ENCODE measurements at regions not wholly inside any gene's neighbourhood (a gene's known extent, or its start where the extent isn't known, plus 50 kb on each side); places are given as distances from the start of the nearest gene placed in this dataset.
A peak's percentile ranks its signal among the peaks of the same experiment; 100 is the strongest.
"Not testable (repeated sequence)": the region's sequence is repeated elsewhere in the genome, so short reads cannot be mapped to it uniquely, and the experiment has no call there.

DNA sequence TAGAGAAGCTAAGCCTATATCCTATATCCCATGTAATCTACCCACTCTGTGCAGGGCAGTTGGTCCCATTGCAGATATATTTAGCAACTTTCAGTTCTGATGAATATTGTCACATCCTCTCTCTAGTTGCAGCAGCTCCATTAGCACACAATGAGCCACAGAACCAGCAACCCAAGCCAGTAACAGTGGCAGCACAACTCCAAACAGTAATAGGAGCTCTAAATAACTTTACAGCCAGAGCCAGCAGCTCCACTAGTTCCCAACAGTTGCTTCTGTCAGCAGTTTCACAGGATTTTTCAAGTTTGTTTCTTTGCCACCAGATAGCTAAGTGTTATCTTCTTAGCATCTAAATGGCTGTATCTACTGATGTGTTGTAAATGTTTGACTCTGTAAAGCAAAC, 490.8 kb downstream of the HTR1B start:
- Histone ChIP-seq H3K36me3 (ENCODE audit: control insufficient read depth in 3 of 3, insufficient read depth in 3 of 3, low read length in 3 of 3) (no peaks in the 10 kb centered on the region), H3K9ac (ENCODE audit: low read depth in 1 of 3, low read length in 3 of 3) (no peak overlapping the region), H3K4me3 (ENCODE audit: low read length in 3 of 3) (no peak overlapping the region), H3K4me1 (ENCODE audit: control insufficient read depth in 3 of 3, insufficient read depth in 3 of 3, low read length in 3 of 3) (no peaks in the 10 kb centered on the region), H3K27ac (ENCODE audit: low read depth, low read length) (no peak overlapping the region), H3K27me3 (ENCODE audit: control insufficient read depth in 3 of 3, insufficient read depth in 3 of 3, low read length in 3 of 3) (no peaks in the 10 kb centered on the region), H3K9me3 (ENCODE audit: control insufficient read depth in 3 of 3, low read length in 3 of 3) (no peaks in the 10 kb centered on the region)

DNA sequence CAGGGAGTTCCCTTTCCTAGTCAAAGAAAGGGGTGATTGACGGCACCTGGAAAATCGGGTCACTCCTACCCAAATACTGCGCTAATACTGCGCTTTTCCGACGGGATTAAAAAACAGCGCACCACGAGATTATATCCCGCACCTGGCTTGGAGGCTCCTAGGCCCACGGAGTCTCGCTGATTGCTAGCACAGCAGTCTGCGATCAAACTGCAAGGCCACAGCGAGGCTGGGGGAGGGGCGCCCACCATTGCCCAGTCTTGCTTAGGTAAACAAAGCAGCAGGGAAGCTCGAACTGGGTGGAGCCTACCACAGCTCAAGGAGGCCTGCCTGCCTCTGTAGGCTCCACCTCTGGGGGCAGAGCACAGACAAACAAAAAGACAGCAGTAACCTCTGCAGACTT, 504.1 kb downstream of the HTR1B start:
- not testable (repeated sequence) for H3K36me3 ChIP-seq (ENCODE audit: control insufficient read depth in 3 of 3, insufficient read depth in 3 of 3, low read length in 3 of 3); H3K27me3 ChIP-seq (ENCODE audit: control insufficient read depth in 3 of 3, insufficient read depth in 3 of 3, low read length in 3 of 3); H3K9ac ChIP-seq (ENCODE audit: low read depth in 1 of 3, low read length in 3 of 3); H3K9me3 ChIP-seq (ENCODE audit: control insufficient read depth in 3 of 3, low read length in 3 of 3); H3K4me1 ChIP-seq (ENCODE audit: control insufficient read depth in 3 of 3, insufficient read depth in 3 of 3, low read length in 3 of 3); H3K4me3 ChIP-seq (ENCODE audit: low read length in 3 of 3); H3K27ac ChIP-seq (ENCODE audit: low read depth, low read length)

DNA sequence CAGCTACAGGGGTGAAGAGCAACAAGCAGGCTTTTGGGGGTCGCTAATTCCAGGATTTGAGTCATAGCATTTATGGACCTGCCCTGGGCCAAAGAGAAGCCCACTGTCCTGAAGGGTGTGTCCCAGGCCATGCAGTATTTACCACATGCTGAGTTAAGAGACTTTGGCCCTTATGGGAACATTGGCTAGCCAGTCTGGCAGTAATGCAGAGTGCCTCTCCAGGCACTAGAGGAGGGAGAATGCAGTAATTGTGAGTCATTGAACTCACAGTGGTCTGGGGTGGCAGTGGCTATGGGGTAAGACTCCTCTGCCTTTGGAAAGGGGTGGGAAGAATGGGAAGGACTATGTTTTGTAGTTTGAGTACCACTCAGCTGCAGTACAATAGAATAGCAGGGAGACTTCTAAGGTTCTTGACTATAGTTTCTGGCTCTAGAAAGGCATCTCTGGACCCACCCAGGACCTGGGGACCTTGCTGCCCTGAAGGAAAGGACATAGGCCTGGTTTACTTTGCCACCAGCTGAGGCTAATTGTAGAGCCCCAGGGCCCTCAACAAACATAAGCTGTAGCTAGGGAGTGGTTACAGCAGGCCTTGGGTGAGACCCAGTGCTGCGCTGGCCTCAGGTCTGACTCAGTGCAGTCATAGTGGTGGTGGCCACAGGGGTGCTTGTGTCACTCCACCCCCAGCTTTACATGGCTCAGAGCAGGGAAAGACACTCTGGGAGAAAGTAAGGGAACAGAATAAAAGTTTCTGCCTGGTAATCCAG, 520.9 kb downstream of the HTR1B start:
- no peaks in the 10 kb centered on the region for H3K4me1 ChIP-seq (ENCODE audit: control insufficient read depth in 3 of 3, insufficient read depth in 3 of 3, low read length in 3 of 3)
- peaks cover 0 to 3% (median 0%) of the 10 kb centered on the region in 3 donors for H3K9me3 ChIP-seq (ENCODE audit: control insufficient read depth in 3 of 3, low read length in 3 of 3)
- H3K9ac ChIP-seq (ENCODE audit: low read depth in 1 of 3, low read length in 3 of 3): no peak overlapping the region
- no peak overlapping the region for H3K4me3 ChIP-seq (ENCODE audit: low read length in 3 of 3)
- H3K27ac ChIP-seq (ENCODE audit: low read depth, low read length): no peak overlapping the region
- no peaks in the 10 kb centered on the region for H3K36me3 ChIP-seq (ENCODE audit: control insufficient read depth in 3 of 3, insufficient read depth in 3 of 3, low read length in 3 of 3)
- no peaks in the 10 kb centered on the region for H3K27me3 ChIP-seq (ENCODE audit: control insufficient read depth in 3 of 3, insufficient read depth in 3 of 3, low read length in 3 of 3)

DNA sequence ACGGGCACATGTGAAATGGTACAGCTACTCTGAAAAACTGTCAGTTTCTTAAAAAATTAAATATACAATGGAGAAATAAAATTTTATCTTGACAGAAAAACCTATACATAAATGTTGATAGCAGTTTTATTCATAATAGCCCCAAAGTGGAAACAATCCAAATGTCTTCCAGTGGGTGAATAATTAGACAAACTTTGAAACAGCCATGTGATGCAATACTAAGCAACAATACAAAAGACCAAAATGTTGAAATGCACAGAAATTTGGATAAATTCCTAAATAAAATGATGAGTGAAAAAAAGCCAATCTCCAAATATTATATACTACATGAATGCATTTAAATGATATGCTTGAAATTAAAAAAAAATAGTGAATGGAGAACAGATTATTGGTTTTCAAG, 523.1 kb downstream of the HTR1B start:
- no peaks in the 10 kb centered on the region for H3K36me3 ChIP-seq (ENCODE audit: control insufficient read depth in 3 of 3, insufficient read depth in 3 of 3, low read length in 3 of 3)
- no peak overlapping the region for H3K27ac ChIP-seq (ENCODE audit: low read depth, low read length)
- H3K27me3 ChIP-seq (ENCODE audit: control insufficient read depth in 3 of 3, insufficient read depth in 3 of 3, low read length in 3 of 3): no peaks in the 10 kb centered on the region
- peaks cover 0 to 3% (median 0%) of the 10 kb centered on the region in 3 donors for H3K9me3 ChIP-seq (ENCODE audit: control insufficient read depth in 3 of 3, low read length in 3 of 3)
- no peak overlapping the region for H3K9ac ChIP-seq (ENCODE audit: low read depth in 1 of 3, low read length in 3 of 3)
- H3K4me1 ChIP-seq (ENCODE audit: control insufficient read depth in 3 of 3, insufficient read depth in 3 of 3, low read length in 3 of 3): no peaks in the 10 kb centered on the region
- no peak overlapping the region for H3K4me3 ChIP-seq (ENCODE audit: low read length in 3 of 3)

DNA sequence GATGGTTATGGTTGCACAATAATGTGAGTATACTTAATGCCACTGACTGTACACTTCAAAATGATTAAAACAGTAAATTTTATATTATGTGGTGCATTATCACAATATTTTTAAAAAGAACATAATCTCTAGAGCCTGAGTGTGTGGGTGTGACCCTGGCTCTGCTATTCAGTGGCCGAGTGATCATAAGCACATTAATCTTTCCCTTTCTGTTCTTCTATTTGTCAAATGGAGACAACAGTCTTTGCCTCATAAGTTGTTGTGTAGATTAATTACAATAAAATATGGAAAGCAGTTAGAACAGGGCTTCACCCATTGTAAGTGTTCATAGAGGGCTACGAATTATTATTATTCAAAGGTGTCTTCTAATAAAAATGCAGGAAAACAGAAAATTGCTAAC, 548.6 kb downstream of the HTR1B start:
- Histone ChIP-seq H3K27ac (ENCODE audit: low read depth, low read length) (no peak overlapping the region), H3K9ac (ENCODE audit: low read depth in 1 of 3, low read length in 3 of 3) (no peak overlapping the region), H3K4me3 (ENCODE audit: low read length in 3 of 3) (no peak overlapping the region), H3K9me3 (ENCODE audit: control insufficient read depth in 3 of 3, low read length in 3 of 3) (no peaks in the 10 kb centered on the region), H3K4me1 (ENCODE audit: control insufficient read depth in 3 of 3, insufficient read depth in 3 of 3, low read length in 3 of 3) (no peaks in the 10 kb centered on the region), H3K36me3 (ENCODE audit: control insufficient read depth in 3 of 3, insufficient read depth in 3 of 3, low read length in 3 of 3) (no peaks in the 10 kb centered on the region), H3K27me3 (ENCODE audit: control insufficient read depth in 3 of 3, insufficient read depth in 3 of 3, low read length in 3 of 3) (no peaks in the 10 kb centered on the region)

DNA sequence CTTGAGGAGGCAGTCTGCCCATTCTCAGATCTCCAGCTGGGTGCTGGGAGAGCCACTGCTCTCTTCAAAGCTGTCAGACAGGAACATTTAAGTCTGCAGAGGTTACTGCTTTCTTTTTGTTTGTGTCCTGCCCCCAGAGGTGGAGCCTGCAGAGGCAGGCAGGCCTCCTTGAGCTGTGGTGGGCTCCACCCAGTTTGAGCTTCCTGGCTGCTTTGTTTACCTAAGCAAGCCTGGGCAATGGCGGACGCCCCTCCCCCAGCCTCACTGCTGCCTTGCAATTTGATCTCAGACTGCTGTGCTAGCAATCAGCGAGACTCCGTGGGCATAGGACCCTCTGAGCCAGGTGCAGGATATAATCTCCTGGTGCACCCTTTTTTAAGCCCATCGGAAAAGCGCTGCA, 557.8 kb downstream of the HTR1B start:
- not testable (repeated sequence) for H3K27ac ChIP-seq (ENCODE audit: low read depth, low read length); H3K4me1 ChIP-seq (ENCODE audit: control insufficient read depth in 3 of 3, insufficient read depth in 3 of 3, low read length in 3 of 3); H3K9me3 ChIP-seq (ENCODE audit: control insufficient read depth in 3 of 3, low read length in 3 of 3); H3K9ac ChIP-seq (ENCODE audit: low read depth in 1 of 3, low read length in 3 of 3); H3K4me3 ChIP-seq (ENCODE audit: low read length in 3 of 3); H3K27me3 ChIP-seq (ENCODE audit: control insufficient read depth in 3 of 3, insufficient read depth in 3 of 3, low read length in 3 of 3); H3K36me3 ChIP-seq (ENCODE audit: control insufficient read depth in 3 of 3, insufficient read depth in 3 of 3, low read length in 3 of 3)

DNA sequence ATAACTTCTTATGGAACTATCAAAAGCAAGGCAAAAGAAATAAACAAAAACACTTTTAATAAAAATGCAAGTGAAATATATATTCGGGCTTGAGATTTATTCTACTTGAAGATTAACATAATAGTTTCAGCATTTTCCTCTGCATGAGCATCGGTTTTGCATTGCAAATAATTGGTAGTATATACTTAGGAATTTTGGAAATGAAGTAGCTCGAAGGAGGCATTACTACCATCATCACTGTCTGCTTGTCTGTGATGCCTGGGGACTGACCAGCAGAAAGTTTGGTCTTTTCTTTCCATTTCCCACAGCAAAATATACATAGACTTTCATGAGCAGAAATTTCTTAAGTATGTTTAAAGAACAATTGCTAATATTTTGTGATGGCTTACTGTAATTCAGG, 570.7 kb downstream of the HTR1B start:
- Histone ChIP-seq H3K4me3 (ENCODE audit: low read length in 3 of 3) (no peak overlapping the region), H3K9me3 (ENCODE audit: control insufficient read depth in 3 of 3, low read length in 3 of 3) (peaks cover 0 to 4% (median 0%) of the 10 kb centered on the region in 3 donors), H3K36me3 (ENCODE audit: control insufficient read depth in 3 of 3, insufficient read depth in 3 of 3, low read length in 3 of 3) (no peaks in the 10 kb centered on the region), H3K9ac (ENCODE audit: low read depth in 1 of 3, low read length in 3 of 3) (no peak overlapping the region), H3K27ac (ENCODE audit: low read depth, low read length) (no peak overlapping the region), H3K27me3 (ENCODE audit: control insufficient read depth in 3 of 3, insufficient read depth in 3 of 3, low read length in 3 of 3) (no peaks in the 10 kb centered on the region), H3K4me1 (ENCODE audit: control insufficient read depth in 3 of 3, insufficient read depth in 3 of 3, low read length in 3 of 3) (no peaks in the 10 kb centered on the region)

DNA sequence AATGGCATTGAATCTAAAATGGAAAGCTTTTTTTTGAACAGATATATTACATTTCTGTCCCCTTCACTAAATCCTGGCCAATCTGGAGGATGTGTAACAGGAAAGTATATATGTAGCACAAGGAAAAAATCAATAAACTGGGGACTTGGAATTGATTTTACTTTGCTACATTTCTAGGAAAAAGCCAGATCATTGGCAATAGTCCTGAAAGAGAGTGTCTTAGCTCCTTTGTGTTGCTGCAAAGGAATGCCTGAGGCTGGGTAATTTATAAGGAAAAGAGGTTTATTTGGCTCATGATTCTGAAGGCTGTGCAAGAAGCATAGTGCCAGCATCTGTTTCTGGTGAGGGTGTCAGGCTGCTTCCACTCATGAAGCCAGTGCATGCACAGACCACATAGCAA, 574.9 kb downstream of the HTR1B start:
- Histone ChIP-seq H3K9me3 (ENCODE audit: control insufficient read depth in 3 of 3, low read length in 3 of 3) (no peaks in the 10 kb centered on the region), H3K36me3 (ENCODE audit: control insufficient read depth in 3 of 3, insufficient read depth in 3 of 3, low read length in 3 of 3) (no peaks in the 10 kb centered on the region), H3K9ac (ENCODE audit: low read depth in 1 of 3, low read length in 3 of 3) (no peak overlapping the region), H3K27ac (ENCODE audit: low read depth, low read length) (no peak overlapping the region), H3K27me3 (ENCODE audit: control insufficient read depth in 3 of 3, insufficient read depth in 3 of 3, low read length in 3 of 3) (no peaks in the 10 kb centered on the region), H3K4me1 (ENCODE audit: control insufficient read depth in 3 of 3, insufficient read depth in 3 of 3, low read length in 3 of 3) (peaks cover 3 to 5% (median 3%) of the 10 kb centered on the region in 3 donors), H3K4me3 (ENCODE audit: low read length in 3 of 3) (no peak overlapping the region)

DNA sequence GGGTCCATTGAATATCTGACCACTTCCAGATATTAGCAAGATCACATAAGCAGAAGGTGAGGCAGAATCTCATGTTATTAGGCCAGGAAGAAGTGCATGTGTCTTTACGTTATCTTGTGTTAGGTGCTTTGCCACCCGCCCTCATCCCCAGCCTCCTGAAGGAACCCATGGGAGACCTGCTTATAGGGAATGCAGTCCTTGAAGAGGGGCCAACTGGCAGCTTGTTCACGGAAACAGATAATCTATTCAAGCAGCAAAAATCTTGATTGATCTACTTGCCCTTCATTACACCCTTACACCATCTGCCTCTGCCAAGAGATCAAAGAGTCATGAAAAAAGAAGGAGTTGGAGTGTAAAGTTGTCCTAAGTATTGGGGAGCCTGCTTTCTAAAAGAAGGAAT, 576.4 kb downstream of the HTR1B start:
- H3K36me3 ChIP-seq (ENCODE audit: control insufficient read depth in 3 of 3, insufficient read depth in 3 of 3, low read length in 3 of 3): no peaks in the 10 kb centered on the region
- H3K9me3 ChIP-seq (ENCODE audit: control insufficient read depth in 3 of 3, low read length in 3 of 3): no peaks in the 10 kb centered on the region
- H3K4me1 ChIP-seq (ENCODE audit: control insufficient read depth in 3 of 3, insufficient read depth in 3 of 3, low read length in 3 of 3): peaks cover 3 to 5% (median 3%) of the 10 kb centered on the region in 3 donors
- H3K27me3 ChIP-seq (ENCODE audit: control insufficient read depth in 3 of 3, insufficient read depth in 3 of 3, low read length in 3 of 3): no peaks in the 10 kb centered on the region
- no peak overlapping the region for H3K27ac ChIP-seq (ENCODE audit: low read depth, low read length)
- no peak overlapping the region for H3K9ac ChIP-seq (ENCODE audit: low read depth in 1 of 3, low read length in 3 of 3)
- H3K4me3 ChIP-seq (ENCODE audit: low read length in 3 of 3): no peak overlapping the region

DNA sequence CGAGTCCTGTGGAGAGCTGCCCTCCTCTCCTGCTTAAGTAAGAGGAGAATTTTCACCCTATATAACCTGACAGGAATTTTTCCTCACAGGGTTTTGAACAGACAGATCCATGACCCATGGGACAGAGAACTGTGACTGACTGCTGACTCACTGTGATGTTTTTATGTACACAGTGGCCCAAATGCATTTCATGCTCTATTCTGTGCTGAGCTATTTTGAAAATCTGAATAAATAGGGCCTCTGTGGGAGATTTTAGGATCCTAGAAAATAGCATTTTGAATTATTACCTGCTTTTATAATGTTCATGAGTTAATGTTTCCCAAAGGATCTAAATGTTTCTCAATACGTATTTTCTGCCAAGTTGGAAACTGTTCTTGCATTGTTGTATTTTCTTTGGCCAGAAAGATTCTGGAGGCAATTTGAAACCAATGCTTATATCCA, 577.4 kb downstream of the HTR1B start:
- no peaks in the 10 kb centered on the region for H3K9me3 ChIP-seq (ENCODE audit: control insufficient read depth in 3 of 3, low read length in 3 of 3)
- no peak overlapping the region for H3K27ac ChIP-seq (ENCODE audit: low read depth, low read length)
- peaks cover 3 to 5% (median 3%) of the 10 kb centered on the region in 3 donors for H3K4me1 ChIP-seq (ENCODE audit: control insufficient read depth in 3 of 3, insufficient read depth in 3 of 3, low read length in 3 of 3)
- no peaks in the 10 kb centered on the region for H3K27me3 ChIP-seq (ENCODE audit: control insufficient read depth in 3 of 3, insufficient read depth in 3 of 3, low read length in 3 of 3)
- no peak overlapping the region for H3K9ac ChIP-seq (ENCODE audit: low read depth in 1 of 3, low read length in 3 of 3)
- no peaks in the 10 kb centered on the region for H3K36me3 ChIP-seq (ENCODE audit: control insufficient read depth in 3 of 3, insufficient read depth in 3 of 3, low read length in 3 of 3)
- H3K4me3 ChIP-seq (ENCODE audit: low read length in 3 of 3): peak overlapping the region in 1 of 3 donors; percentile 24
